GM23338 (cell line): ENCODE measurements at regions not wholly inside any gene's neighbourhood (a gene's known extent, or its start where the extent isn't known, plus 50 kb on each side); places are given as distances from the start of the nearest gene placed in this dataset.

Experiments used
- ATAC-seq: fragments of 200-7000 bp; cut with Tn5 transposase; 3 replicates; pipeline ENCODE4 v1.9.1; 2020
- DNase-seq: peaks from one replicate; pipeline ENCODE4 v3.0.0-alpha.2; 2015; ENCODE audit warnings: low spot score
- H2AFZ ChIP-seq: fragments of 200-600 bp; sonication (generic); 2 replicates; pipeline ENCODE4 v1.8.0; 2016; ENCODE audit warnings: antibody characterized with exemption, mild to moderate bottlenecking, moderate library complexity
- H3F3A ChIP-seq: fragments of 200-600 bp; sonication (generic); replicated peaks from 2 replicates; pipeline ENCODE4 v1.8.0; 2017; ENCODE audit warnings: antibody characterized with exemption, mixed run types, low read depth
- H3K27ac ChIP-seq: fragments of 200-600 bp; sonication (generic); 2 replicates; pipeline ENCODE4 v1.6.1; 2016; ENCODE audit warnings: low read depth
- H3K27me3 ChIP-seq: fragments of 200-600 bp; sonication (generic); 2 replicates; pipeline ENCODE4 v1.8.0; 2016; ENCODE audit warnings: mild to moderate bottlenecking, mixed run types, moderate library complexity; ENCODE audit not compliant: insufficient read depth
- H3K36me3 ChIP-seq: fragments of 200-600 bp; sonication (generic); 2 replicates; pipeline ENCODE4 v1.8.0; 2016; ENCODE audit warnings: mild to moderate bottlenecking; ENCODE audit not compliant: insufficient read depth
- H3K4me1 ChIP-seq: fragments of 200-600 bp; sonication (generic); 2 replicates; pipeline ENCODE4 v1.8.0; 2016; ENCODE audit warnings: mild to moderate bottlenecking, moderate library complexity; ENCODE audit not compliant: insufficient read depth
- H3K4me2 ChIP-seq: fragments of 200-600 bp; sonication (generic); 2 replicates; pipeline ENCODE4 v1.7.1; 2017; ENCODE audit warnings: mixed run types
- H3K4me3 ChIP-seq: fragments of 200-600 bp; sonication (generic); 2 replicates; pipeline ENCODE4 v1.6.1; 2016; ENCODE audit warnings: mixed run types
- H3K79me2 ChIP-seq: fragments of 200-600 bp; sonication (generic); replicated peaks from 2 replicates; pipeline ENCODE4 v1.8.0; 2017; ENCODE audit warnings: mild to moderate bottlenecking; ENCODE audit not compliant: insufficient read depth
- H3K9me2 ChIP-seq: fragments of 200-600 bp; sonication (generic); 2 replicates; pipeline ENCODE4 v1.8.0; 2017; ENCODE audit not compliant: insufficient read depth
- H4K20me1 ChIP-seq: fragments of 200-600 bp; sonication (generic); replicated peaks from 2 replicates; pipeline ENCODE4 v1.8.0; 2017; ENCODE audit warnings: mild to moderate bottlenecking; ENCODE audit not compliant: insufficient read depth
- H3K27ac Mint-ChIP-seq: 2 replicates; pipeline ENCODE4 v1.8.0; 2020; ENCODE audit warnings: inconsistent platforms, mild to moderate bottlenecking, moderate library complexity, mixed read lengths
- H3K27me3 Mint-ChIP-seq: 3 replicates; pipeline ENCODE4 v1.8.0; 2022; ENCODE audit warnings: low read depth, mild to moderate bottlenecking, moderate library complexity, mixed read lengths, inconsistent platforms; ENCODE audit not compliant: insufficient read depth, poor library complexity
- H3K36me3 Mint-ChIP-seq: 3 replicates; pipeline ENCODE4 v1.8.0; 2021; ENCODE audit warnings: low read depth, mild to moderate bottlenecking, inconsistent platforms, moderate library complexity, mixed read lengths
- H3K4me1 Mint-ChIP-seq: 3 replicates; pipeline ENCODE4 v1.8.0; 2020; ENCODE audit warnings: mild to moderate bottlenecking, inconsistent platforms, mixed read lengths
- H3K4me3 Mint-ChIP-seq: 3 replicates; pipeline ENCODE4 v1.8.0; 2021; ENCODE audit warnings: moderate library complexity, mild to moderate bottlenecking, inconsistent platforms, mixed read lengths
- H3K9me3 Mint-ChIP-seq: 3 replicates; pipeline ENCODE4 v1.8.0; 2020; ENCODE audit warnings: moderate library complexity, mild to moderate bottlenecking, inconsistent platforms, mixed read lengths
- TF ChIP-seq, protein P1 (sequence below): fragments of 250-450 bp; sonication (Bioruptor Pico); IDR thresholded peaks from 2 replicates; pipeline ENCODE4 v1.5.0; 2020; ENCODE audit warnings: mild to moderate bottlenecking, moderate library complexity
- TF ChIP-seq, protein P2 (sequence below): IDR thresholded peaks from one replicate; pipeline ENCODE4 v1.6.1; 2018; ENCODE audit warnings: antibody characterized with exemption; ENCODE audit not compliant: unreplicated experiment

- no peak overlapping the region for H3K4me3 ChIP-seq
- peak overlapping the region; percentile 89 for H3K27ac ChIP-seq
- peaks cover 4% of the 10 kb centered on the region for H3K27me3 Mint-ChIP-seq
- no peaks in the 10 kb centered on the region for H3K79me2 ChIP-seq
- H4K20me1 ChIP-seq: no peaks in the 10 kb centered on the region
- H3K27me3 ChIP-seq: no peaks in the 10 kb centered on the region
- H3K9me3 Mint-ChIP-seq: peaks cover 20% of the 10 kb centered on the region; the same call in 2 of the 3 replicates
- peak; percentile 96 for ATAC-seq
- peaks cover 27% of the 10 kb centered on the region for H3K4me1 Mint-ChIP-seq
- no peaks in the 10 kb centered on the region; the same call in 1 of the 2 replicates for H3F3A ChIP-seq
- peak overlapping the region; percentile 48; the same call in 1 of the 2 replicates for H3K27ac Mint-ChIP-seq
- peaks cover 21% of the 10 kb centered on the region for H3K36me3 Mint-ChIP-seq
- H3K4me2 ChIP-seq: no peak overlapping the region
- H2AFZ ChIP-seq: no peak overlapping the region
- TF ChIP-seq, protein P1, sequence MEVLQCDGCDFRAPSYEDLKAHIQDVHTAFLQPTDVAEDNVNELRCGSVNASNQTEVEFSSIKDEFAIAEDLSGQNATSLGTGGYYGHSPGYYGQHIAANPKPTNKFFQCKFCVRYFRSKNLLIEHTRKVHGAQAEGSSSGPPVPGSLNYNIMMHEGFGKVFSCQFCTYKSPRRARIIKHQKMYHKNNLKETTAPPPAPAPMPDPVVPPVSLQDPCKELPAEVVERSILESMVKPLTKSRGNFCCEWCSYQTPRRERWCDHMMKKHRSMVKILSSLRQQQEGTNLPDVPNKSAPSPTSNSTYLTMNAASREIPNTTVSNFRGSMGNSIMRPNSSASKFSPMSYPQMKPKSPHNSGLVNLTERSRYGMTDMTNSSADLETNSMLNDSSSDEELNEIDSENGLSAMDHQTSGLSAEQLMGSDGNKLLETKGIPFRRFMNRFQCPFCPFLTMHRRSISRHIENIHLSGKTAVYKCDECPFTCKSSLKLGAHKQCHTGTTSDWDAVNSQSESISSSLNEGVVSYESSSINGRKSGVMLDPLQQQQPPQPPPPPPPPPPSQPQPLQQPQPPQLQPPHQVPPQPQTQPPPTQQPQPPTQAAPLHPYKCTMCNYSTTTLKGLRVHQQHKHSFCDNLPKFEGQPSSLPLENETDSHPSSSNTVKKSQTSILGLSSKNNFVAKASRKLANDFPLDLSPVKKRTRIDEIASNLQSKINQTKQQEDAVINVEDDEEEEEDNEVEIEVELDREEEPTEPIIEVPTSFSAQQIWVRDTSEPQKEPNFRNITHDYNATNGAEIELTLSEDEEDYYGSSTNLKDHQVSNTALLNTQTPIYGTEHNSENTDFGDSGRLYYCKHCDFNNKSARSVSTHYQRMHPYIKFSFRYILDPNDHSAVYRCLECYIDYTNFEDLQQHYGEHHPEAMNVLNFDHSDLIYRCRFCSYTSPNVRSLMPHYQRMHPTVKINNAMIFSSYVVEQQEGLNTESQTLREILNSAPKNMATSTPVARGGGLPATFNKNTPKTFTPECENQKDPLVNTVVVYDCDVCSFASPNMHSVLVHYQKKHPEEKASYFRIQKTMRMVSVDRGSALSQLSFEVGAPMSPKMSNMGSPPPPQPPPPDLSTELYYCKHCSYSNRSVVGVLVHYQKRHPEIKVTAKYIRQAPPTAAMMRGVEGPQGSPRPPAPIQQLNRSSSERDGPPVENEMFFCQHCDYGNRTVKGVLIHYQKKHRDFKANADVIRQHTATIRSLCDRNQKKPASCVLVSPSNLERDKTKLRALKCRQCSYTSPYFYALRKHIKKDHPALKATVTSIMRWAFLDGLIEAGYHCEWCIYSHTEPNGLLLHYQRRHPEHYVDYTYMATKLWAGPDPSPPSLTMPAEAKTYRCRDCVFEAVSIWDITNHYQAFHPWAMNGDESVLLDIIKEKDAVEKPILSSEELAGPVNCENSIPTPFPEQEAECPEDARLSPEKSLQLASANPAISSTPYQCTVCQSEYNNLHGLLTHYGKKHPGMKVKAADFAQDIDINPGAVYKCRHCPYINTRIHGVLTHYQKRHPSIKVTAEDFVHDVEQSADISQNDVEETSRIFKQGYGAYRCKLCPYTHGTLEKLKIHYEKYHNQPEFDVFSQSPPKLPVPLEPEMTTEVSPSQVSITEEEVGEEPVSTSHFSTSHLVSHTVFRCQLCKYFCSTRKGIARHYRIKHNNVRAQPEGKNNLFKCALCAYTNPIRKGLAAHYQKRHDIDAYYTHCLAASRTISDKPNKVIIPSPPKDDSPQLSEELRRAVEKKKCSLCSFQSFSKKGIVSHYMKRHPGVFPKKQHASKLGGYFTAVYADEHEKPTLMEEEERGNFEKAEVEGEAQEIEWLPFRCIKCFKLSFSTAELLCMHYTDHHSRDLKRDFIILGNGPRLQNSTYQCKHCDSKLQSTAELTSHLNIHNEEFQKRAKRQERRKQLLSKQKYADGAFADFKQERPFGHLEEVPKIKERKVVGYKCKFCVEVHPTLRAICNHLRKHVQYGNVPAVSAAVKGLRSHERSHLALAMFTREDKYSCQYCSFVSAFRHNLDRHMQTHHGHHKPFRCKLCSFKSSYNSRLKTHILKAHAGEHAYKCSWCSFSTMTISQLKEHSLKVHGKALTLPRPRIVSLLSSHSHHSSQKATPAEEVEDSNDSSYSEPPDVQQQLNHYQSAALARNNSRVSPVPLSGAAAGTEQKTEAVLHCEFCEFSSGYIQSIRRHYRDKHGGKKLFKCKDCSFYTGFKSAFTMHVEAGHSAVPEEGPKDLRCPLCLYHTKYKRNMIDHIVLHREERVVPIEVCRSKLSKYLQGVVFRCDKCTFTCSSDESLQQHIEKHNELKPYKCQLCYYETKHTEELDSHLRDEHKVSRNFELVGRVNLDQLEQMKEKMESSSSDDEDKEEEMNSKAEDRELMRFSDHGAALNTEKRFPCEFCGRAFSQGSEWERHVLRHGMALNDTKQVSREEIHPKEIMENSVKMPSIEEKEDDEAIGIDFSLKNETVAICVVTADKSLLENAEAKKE (CRISPR knock-in tag): peak; percentile 68
- TF ChIP-seq, protein P2, sequence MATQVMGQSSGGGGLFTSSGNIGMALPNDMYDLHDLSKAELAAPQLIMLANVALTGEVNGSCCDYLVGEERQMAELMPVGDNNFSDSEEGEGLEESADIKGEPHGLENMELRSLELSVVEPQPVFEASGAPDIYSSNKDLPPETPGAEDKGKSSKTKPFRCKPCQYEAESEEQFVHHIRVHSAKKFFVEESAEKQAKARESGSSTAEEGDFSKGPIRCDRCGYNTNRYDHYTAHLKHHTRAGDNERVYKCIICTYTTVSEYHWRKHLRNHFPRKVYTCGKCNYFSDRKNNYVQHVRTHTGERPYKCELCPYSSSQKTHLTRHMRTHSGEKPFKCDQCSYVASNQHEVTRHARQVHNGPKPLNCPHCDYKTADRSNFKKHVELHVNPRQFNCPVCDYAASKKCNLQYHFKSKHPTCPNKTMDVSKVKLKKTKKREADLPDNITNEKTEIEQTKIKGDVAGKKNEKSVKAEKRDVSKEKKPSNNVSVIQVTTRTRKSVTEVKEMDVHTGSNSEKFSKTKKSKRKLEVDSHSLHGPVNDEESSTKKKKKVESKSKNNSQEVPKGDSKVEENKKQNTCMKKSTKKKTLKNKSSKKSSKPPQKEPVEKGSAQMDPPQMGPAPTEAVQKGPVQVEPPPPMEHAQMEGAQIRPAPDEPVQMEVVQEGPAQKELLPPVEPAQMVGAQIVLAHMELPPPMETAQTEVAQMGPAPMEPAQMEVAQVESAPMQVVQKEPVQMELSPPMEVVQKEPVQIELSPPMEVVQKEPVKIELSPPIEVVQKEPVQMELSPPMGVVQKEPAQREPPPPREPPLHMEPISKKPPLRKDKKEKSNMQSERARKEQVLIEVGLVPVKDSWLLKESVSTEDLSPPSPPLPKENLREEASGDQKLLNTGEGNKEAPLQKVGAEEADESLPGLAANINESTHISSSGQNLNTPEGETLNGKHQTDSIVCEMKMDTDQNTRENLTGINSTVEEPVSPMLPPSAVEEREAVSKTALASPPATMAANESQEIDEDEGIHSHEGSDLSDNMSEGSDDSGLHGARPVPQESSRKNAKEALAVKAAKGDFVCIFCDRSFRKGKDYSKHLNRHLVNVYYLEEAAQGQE: no peak
- peaks cover 8% of the 10 kb centered on the region for H3K9me2 ChIP-seq
- H3K4me1 ChIP-seq: peaks cover 25% of the 10 kb centered on the region
- no peaks in the 10 kb centered on the region for H3K36me3 ChIP-seq
- H3K4me3 Mint-ChIP-seq: no peak overlapping the region
- peak; percentile 51 for DNase-seq
These were observed 880.6 kb upstream of the FRG1 start for GRCh38 chr4:189060104-189060503.
